GM18870 (cell line): ENCODE measurements at regions not wholly inside any gene's neighbourhood (a gene's known extent, or its start where the extent isn't known, plus 50 kb on each side); places are given as distances from the start of the nearest gene placed in this dataset.
"Not testable (repeated sequence)": the region's sequence is repeated elsewhere in the genome, so short reads cannot be mapped to it uniquely, and the experiment has no call there.

Source experiments
- ATAC-seq: cut with Tn5 transposase; IDR thresholded peaks from one replicate; pipeline ENCODE4 v1.9.1; 2021; ENCODE audit warnings: moderate library complexity; ENCODE audit not compliant: unreplicated experiment

GRCh38 chr21:8194042-8194441, 2327.3 kb upstream of the TPTE start:
- peak; percentile 43 for ATAC-seq

DNA sequence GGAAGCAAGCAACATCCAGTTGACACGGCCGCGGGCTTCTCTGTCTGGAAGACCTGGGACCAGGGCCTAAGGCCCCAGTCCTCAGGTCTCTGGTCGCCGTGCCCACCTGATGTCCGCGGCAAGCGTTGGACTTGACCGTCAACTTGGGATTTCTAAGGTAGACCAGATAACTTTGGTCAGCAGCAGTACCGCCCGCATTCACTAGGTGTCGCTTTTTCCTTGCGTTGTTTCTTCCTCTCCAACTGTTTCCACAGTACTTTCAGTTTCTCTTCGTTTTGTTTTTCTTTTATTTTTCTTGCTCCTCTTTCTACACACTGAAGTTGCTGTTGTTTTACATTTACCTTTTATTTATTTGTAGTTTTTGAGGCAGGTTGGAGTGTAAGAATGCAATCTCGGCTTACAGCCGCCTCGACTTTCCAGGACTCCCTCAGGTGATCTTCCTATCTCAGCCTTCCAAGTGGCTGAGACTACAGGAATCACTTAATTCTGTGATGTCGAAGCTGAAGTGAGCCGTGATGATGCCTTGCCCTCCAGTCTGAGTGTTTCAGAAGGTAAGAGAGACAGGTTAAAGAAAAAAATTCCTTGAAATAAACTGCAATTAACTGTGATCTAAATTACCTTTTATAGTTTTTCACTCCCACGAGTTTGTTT, 2323.9 kb upstream of the TPTE start:
- ATAC-seq = peak; percentile 42

DNA sequence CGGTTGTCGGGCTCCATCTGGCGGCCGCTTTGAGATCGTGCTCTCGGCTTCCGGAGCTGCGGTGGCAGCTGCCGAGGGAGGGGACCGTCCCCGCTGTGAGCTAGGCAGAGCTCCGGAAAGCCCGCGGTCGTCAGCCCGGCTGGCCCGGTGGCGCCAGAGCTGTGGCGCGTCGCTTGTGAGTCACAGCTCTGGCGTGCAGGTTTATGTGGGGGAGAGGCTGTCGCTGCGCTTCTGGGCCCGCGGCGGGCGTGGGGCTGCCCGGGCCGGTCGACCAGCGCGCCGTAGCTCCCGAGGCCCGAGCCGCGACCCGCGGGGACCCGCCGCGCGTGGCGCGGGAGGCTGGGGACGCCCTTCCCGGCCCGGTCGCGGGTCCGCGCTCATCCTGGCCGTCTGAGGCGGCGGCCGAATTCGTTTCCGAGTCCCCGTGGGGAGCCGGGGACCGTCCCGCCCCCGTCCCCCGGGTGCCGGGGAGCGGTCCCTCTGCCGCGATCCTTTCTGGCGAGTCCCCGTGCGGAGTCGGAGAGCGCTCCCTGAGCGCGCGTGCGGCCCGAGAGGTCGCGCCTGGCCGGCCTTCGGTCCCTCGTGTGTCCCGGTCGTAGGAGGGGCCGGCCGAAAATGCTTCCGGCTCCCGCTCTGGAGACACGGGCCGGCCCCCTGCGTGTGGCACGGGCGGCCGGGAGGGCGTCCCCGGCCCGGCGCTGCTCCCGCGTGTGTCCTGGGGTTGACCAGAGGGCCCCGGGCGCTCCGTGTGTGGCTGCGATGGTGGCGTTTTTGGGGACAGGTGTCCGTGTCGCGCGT, 2316.1 kb upstream of the TPTE start:
- ATAC-seq = not testable (repeated sequence)

- ATAC-seq = not testable (repeated sequence)
Measured at GRCh38 chr21:8205892-8206188, 2315.5 kb upstream of the TPTE start.

DNA sequence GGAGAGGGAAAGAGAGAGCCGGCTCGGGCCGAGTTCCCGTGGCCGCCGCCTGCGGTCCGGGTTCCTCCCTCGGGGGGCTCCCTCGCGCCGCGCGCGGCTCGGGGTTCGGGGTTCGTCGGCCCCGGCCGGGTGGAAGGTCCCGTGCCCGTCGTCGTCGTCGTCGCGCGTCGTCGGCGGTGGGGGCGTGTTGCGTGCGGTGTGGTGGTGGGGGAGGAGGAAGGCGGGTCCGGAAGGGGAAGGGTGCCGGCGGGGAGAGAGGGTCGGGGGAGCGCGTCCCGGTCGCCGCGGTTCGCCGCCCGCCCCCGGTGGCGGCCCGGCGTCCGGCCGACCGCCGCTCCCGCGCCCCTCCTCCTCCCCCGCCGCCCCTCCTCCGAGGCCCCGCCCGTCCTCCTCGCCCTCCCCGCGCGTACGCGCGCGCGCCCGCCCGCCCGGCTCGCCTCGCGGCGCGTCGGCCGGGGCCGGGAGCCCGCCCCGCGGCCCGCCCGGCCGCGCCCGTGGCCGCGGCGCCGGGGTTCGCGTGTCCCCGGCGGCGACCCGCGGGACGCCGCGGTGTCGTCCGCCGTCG, 2308.3 kb upstream of the TPTE start:
- ATAC-seq = not testable (repeated sequence)

- not testable (repeated sequence) for ATAC-seq
Measured at GRCh38 chr21:8214539-8214938, 2306.8 kb upstream of the TPTE start.

DNA sequence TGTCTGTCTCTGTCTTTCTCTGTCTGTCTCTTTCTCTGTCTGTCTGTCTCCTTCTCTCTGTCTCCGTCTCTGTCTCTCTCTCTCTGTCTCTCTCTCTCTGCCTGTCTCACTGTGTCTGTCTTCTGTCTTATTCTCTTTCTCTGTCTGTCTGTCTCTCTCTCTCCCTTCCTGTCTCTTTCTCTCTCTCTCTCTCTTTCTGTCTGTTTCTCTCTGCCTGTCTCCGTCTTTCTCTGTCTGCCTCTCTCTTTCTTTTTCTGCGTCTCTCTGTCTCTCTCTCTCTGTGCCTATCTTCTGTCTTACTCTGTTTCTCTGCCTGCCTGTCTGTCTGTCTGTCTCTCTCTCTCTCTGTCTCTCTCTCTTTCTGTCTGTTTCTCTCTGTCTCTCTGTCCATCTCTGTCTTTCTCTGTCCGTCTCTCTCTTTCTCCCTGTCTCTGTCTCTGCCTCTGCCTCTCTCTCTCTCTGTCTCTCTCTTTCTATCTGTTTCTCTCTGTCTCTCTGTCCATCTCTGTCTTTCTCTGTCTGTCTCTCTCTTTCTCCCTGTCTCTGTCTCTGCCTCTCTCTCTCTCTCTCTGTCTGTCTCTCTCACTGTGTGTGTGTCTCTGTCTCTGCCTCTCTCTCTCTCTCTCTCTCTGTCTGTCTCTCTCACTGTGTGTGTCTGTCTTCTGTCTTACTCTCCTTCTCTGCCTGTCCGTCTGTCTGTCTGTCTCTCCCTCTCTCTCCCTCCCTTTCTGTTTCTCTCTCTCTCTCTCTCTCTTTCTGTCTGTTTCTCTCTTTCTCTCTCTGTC, 2291.8 kb upstream of the TPTE start:
- ATAC-seq = not testable (repeated sequence)

- ATAC-seq = not testable (repeated sequence)
Measured at GRCh38 chr21:8231252-8231651, 2290.1 kb upstream of the TPTE start.

GRCh38 chr21:8233000-8233399, 2288.4 kb upstream of the TPTE start:
- not testable (repeated sequence) for ATAC-seq

DNA sequence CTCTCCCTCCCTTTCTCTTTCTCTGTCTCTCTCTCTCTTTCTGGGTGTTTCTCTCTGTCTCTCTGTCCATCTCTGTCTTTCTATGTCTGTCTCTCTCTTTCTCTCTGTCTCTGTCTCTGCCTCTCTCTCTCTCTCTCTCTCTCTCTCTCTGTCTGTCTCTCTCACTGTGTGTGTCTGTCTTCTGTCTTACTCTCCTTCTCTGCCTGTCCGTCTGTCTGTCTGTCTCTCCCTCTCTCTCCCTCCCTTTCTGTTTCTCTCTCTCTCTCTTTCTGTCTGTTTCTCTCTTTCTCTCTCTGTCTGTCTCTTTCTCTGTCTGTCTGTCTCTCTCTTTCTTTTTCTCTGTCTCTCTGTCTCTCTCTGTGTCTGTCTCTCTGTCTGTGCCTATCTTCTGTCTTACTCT, 2287.3 kb upstream of the TPTE start:
- ATAC-seq = not testable (repeated sequence)

DNA sequence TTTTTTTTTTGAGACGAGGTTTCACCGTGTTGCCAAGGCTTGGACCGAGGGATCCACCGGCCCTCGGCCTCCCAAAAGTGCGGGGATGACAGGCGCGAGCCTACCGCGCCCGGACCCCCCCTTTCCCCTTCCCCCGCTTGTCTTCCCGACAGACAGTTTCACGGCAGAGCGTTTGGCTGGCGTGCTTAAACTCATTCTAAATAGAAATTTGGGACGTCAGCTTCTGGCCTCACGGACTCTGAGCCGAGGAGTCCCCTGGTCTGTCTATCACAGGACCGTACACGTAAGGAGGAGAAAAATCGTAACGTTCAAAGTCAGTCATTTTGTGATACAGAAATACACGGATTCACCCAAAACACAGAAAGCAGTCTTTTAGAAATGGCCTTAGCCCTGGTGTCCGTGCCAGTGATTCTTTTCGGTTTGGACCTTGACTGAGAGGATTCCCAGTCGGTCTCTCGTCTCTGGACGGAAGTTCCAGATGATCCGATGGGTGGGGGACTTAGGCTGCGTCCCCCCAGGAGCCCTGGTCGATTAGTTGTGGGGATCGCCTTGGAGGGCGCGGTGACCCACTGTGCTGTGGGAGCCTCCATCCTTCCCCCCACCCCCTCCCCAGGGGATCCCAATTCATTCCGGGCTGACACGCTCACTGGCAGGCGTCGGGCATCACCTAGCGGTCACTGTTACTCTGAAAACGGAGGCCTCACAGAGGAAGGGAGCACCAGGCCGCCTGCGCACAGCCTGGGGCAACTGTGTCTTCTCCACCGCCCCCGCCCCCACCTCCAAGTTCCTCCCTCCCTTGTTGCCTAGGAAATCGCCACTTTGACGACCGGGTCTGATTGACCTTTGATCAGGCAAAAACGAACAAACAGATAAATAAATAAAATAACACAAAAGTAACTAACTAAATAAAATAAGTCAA, 2276.4 kb upstream of the TPTE start:
- ATAC-seq = peak; percentile 37

DNA sequence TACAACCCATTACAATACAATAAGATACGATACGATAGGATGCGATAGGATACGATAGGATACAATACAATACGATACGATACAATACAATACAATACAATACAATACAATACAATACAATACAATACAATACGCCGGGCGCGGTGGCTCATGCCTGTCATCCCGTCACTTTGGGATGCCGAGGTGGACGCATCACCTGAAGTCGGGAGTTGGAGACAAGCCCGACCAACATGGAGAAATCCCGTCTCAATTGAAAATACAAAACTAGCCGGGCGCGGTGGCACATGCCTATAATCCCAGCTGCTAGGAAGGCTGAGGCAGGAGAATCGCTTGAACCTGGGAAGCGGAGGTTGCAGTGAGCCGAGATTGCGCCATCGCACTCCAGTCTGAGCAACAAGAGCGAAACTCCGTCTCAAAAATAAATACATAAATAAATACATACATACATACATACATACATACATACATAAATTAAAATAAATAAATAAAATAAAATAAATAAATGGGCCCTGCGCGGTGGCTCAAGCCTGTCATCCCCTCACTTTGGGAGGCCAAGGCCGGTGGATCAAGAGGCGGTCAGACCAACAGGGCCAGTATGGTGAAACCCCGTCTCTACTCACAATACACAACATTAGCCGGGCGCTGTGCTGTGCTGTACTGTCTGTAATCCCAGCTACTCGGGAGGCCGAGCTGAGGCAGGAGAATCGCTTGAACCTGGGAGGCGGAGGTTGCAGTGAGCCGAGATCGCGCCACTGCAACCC, 2275.6 kb upstream of the TPTE start:
- peak; percentile 70 for ATAC-seq

DNA sequence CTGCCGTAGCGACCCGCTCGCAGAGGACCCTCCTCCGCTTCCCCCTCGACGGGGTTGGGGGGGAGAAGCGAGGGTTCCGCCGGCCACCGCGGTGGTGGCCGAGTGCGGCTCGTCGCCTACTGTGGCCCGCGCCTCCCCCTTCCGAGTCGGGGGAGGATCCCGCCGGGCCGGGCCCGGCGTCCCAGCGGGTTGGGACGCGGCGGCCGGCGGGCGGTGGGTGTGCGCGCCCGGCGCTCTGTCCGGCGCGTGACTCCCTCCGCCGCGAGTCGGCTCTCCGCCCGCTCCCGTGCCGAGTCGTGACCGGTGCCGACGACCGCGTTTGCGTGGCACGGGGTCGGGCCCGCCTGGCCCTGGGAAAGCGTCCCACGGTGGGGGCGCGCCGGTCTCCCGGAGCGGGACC, 2269.7 kb upstream of the TPTE start:
- not testable (repeated sequence) for ATAC-seq

GRCh38 chr21:8255094-8255493, 2266.3 kb upstream of the TPTE start:
- not testable (repeated sequence) for ATAC-seq

GRCh38 chr21:8257083-8257799, 2264.1 kb upstream of the TPTE start:
- ATAC-seq = not testable (repeated sequence)

- not testable (repeated sequence) for ATAC-seq
Measured at GRCh38 chr21:8260065-8260627, 2261.2 kb upstream of the TPTE start.
